ENCODE measurements at regions not wholly inside any gene's neighbourhood (a gene's known extent, or its start where the extent isn't known, plus 50 kb on each side); places are given as distances from the start of the nearest gene placed in this dataset.
"Not testable (repeated sequence)": the region's sequence is repeated elsewhere in the genome, so short reads cannot be mapped to it uniquely, and the experiment has no call there.

- DNase-seq: not testable (repeated sequence)
Observed at GRCh38 chr17:43345515-43345914, 53.3 kb upstream of the ARL4D start.

GRCh38 chr17:43344685-43345084 is 54.1 kb upstream of the ARL4D start:
- DNase-seq: no peak

DNA sequence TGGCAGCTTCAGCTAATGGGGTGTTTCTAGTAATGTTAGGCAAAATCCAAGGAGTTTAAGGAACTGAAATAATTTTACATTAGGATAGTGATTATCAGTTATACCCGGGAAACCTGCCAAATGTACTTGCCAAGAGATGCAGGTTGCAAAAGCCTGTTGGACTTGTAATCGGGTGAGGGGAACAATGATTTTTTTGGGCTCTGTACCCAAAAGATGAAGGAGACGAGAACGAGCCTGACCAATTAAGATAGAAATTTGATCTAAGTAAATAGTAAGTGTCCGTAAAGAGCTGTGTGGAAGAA is 56.3 kb upstream of the ARL4D start:
- no peak for DNase-seq

- no peak for DNase-seq
Observed at GRCh38 chr17:43341715-43342588, 56.8 kb upstream of the ARL4D start.

DNA sequence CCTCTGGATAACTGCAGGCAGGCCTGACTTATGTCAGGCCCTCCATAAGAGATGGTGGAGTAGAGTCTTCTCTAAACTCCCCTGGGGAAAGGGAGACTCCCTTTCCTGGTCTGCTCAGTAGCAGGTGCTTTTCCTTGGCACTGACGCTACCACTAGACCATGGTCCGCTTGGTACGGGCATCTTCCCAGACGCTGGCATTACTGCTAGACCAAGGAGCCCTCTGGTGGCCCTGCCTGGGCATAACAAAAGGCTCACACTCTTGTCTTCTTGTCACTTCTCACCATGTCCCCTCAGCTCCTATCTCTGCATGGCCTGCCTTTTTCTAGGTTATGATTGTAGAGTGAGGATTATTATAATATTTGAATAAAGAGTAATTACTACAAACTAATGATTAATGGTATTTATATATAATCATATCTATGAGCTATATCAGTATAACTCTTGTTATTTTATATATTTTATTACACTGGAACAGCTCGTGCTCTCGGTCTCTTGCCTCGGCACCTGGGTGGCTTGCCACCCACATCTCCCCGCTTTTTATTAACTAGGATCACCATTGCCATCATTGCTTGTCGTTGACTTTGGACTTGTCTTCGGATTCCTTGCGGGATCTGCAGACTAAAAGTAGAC is 59.8 kb upstream of the ARL4D start:
- DNase-seq: peak; percentile 76

GRCh38 chr17:43337684-43338428 is 60.9 kb upstream of the ARL4D start:
- no peak for DNase-seq

DNA sequence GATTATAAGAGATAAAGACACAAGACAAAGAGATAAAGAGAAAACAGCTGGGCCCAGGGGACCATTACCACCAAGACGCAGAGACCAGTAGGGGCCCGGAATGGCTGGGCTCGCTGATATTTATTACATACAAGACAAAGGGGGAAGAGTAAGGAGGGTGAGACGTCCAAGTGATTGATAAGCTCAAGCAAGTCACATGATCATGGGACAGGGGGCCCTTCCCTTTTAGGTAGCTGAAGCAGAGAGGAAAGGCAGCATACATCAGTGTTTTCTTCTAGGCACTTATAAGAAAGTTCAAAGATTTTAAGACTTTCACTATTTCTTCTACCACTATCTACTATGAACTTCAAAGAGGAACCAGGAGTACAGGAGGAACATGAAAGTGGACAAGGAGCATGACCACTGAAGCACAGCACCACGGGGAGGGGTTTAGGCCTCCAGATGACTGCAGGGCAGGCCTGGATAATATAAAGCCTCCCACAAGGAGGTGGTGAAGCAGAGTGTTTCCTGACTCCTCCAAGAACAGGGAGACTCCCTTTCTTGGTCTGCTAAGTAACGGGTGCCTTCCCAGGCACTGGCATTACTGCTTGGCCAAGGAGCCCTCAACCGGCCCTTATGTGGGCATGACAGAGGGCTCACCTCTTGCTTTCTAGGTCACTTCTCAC is 63.9 kb upstream of the ARL4D start:
- DNase-seq: no peak

DNA sequence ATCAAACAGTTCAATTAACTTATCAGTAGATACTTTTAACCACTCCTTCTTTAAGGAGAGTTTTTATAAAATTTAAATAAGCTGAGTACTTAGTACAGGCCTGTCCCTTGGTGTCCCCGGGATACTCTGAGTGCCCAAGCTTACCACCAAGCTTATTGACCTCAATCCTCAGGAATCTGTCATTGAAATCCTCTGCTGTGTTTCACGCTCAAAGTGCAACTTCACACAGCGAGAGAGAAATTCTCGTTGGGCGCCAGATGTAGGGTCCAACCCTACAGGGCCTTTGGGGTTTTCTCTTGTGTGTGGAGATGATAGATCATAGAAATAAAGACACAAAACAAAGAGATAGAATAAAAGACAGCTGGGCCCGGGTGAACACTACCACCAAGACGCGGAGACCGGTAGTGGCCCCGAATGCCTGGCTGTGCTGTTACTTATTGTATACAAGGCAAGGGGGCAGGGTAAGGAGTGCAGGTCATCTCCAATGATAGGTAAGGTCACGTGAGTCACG is 65.3 kb upstream of the ARL4D start:
- no peak for DNase-seq

- DNase-seq: no peak
Observed at GRCh38 chr17:43332230-43332629, 66.6 kb upstream of the ARL4D start.

DNA sequence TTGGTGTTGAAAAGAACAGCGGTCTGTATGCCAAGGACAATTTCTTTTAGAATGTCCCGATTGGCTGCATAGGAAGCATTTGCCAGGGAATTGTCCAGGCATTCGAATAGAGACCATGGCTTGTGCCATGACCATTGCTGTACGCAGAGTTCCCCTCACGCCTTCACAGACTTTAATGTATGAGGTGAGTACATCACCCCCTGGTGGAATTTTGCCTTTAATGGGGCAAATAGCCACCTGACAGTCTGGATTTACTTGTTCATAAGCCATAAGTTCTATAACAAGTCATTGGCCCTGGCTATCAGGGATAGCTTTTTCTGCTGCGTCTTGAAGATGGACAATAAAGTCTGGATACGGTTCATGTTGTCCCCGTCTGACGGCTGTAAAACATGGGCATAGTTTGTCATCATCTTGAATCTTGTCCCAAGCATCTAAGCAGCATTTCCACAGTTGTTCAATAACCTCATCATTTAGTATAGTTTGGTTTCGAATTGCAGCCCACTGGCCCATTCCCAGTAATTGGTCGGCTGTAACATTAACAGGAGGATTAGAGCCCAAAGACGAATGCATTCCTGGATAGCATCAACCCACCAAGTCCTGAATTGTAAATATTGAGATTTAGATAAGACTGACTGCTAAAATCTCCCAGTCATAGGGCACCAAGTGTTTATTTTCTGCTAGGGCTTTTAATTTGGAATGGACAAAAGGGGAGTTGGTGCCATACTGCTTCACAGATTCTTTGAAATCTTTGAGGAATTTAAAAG is 67.7 kb upstream of the ARL4D start:
- no peak for DNase-seq

DNA sequence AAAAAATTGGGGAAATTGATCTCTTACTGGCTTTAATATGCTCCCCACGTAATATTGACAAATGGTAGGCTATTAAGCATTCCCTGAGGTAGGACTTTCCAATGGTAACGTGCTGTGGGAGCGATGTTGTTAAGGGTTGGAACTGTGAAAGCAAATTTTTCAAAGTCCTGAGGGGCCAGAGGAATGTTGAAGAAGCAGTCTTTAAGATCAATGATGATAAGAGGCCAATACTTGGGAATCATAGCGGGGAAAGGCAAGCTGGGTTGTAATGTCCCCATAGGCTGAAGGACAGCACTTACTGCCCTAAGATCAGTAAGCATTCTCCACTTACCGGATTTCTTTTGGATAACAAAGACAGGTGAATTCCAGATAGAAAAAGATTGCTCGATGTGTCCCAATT is 69.6 kb upstream of the ARL4D start:
- no peak for DNase-seq

- DNase-seq: no peak
Observed at GRCh38 chr17:43328650-43329049, 70.1 kb upstream of the ARL4D start.

GRCh38 chr17:43327834-43328420 is 70.9 kb upstream of the ARL4D start:
- DNase-seq: no peak

GRCh38 chr17:43327421-43327820 is 71.4 kb upstream of the ARL4D start:
- no peak for DNase-seq

DNA sequence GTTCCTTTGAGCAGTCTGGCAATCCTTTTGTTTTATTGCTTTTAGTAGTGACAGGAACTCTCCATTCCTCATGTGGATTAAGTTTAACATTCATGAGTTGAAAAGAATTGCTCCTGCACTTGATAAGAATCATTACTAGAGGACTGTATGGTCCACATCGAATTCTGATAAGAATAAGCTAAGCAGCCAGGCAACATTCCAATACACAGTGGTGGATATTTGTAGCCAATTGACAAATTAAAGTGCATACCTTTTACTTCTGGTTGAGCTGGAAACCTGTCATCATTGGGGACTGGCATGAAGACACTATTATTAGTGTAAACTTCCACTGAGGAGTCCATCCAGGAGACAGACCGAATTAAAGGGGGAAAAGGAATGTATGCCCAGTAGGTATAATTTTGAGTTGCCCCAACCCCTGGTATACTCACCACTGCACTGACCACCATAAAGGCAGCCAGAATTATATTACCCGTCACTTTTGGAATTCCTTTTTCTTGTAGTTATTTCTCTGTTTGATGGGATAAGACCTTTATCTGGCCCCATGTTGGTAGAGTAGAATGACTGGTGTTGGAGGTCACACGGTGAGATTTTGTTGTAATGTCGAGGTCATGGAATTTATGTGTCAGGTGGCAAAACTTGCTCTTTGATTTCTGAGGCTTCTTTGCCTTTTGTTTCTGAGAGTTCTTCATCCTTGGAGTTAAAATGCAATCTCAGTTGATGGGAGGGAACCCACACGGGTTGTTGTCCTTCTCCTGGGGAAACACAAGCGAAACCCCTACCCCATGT is 72.1 kb upstream of the ARL4D start:
- no peak for DNase-seq

GRCh38 chr17:43324205-43324893 is 74.4 kb upstream of the ARL4D start:
- no peak for DNase-seq

DNA sequence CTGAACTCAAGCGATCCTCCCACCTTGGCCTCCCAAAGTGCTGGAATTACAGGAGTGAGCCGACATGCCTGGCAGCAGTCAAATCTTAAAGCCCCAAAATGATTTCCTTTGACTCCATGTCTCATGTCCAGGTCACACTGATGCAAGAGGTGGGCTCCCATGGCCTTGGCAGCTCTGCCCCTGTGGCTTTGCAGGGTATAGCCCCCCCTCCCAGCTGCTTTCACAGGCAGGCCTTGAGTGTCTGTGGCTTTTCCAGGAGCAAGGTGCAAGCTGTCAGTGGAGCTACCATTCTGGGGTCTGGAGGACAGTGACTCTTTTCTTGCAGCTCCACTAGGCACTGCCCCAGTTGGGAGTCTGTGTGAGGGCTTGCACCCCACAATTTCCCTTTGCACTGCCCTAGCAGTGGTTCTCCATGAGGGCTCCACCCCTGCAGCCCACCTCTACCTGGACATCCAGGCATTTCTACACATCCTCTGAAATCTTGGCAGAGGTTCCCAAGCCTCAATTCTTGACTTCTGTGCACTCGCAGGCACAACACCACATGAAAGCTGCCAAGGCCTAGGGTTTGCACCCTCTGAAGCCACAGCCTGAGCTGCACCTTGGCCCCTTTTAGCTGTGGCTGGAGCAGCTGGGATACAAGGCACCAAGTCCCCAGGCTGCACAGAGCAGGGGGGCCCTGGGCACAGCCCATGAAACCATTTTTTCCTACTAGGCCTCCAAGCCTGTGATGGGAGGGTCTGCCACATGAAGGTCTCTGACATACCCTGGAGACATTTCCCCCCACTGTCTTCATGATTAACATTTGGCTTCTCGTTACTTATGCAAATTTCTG is 79.3 kb upstream of the ARL4D start:
- DNase-seq: no peak

- DNase-seq: no peak
Observed at GRCh38 chr17:43316522-43317142, 82.2 kb upstream of the ARL4D start.

All from CD4-positive, alpha-beta T cell treated with Interleukin-6 for 4 hours (primary cell).